ENCODE measurements at regions not wholly inside any gene's neighbourhood (a gene's known extent, or its start where the extent isn't known, plus 50 kb on each side); places are given as distances from the start of the nearest gene placed in this dataset.
A peak's percentile ranks its signal among the peaks of the same experiment; 100 is the strongest.

DNA sequence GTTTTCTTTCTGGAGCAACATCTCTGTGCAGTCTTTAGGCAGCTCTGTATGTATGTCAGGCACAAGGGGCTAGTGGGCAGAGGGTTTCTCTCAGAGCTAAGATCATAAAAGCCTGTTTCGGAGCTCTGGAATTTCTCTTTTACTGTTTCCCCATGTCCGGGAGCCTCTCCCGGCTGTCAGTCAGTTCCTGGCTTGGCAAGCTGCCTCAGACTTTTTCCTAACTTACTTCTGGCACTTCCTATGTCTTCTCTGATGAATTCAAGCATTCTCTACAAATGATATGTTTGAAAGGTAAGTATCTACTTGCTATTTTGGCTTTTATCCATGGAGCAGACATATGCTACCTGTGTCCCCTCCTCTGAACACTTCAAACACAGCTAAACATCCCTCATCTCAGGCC is 129.3 kb upstream of the PGRMC2 start:
- Histone ChIP-seq H4K5ac (ENCODE audit: low read depth, low read length) (no peak overlapping the region), H3K18ac (ENCODE audit: low read depth, low read length) (no peak overlapping the region), H3K4me1 (ENCODE audit: control insufficient read depth, insufficient read depth, low read length) (no peaks in the 10 kb centered on the region), H3K79me1 (ENCODE audit: low read depth in 1 of 2, low read length in 2 of 2) (no peaks in the 10 kb centered on the region), H3K14ac (replicated peaks; ENCODE audit: low read depth, low read length) (0 out of 2 replicates have a peak overlapping the region, but pooled peaks have one; percentile 12), H2BK15ac (ENCODE audit: low read depth, low read length) (no peak overlapping the region), H3K36me3 (ENCODE audit: control insufficient read depth, insufficient read depth, low read length) (no peaks in the 10 kb centered on the region), H2AK9ac (replicated peaks; ENCODE audit: low read depth, low read length, poor library complexity) (no peak overlapping the region), H3K9me1 (ENCODE audit: insufficient read depth, low read length) (no peaks in the 10 kb centered on the region), H4K91ac (ENCODE audit: insufficient read depth, low read depth, low read length) (peak overlapping the region; percentile 29; the same call in 1 of the 2 replicates), H3K56ac (ENCODE audit: extremely low read depth, insufficient read depth, low read length) (no peak overlapping the region), H4K20me1 (ENCODE audit: insufficient read depth, low read length) (no peaks in the 10 kb centered on the region), H2BK20ac (ENCODE audit: low read depth, low read length) (no peak overlapping the region), H2AFZ (replicated peaks; ENCODE audit: low read length, poor library complexity) (peak overlapping the region; percentile 65), H3K27ac (ENCODE audit: insufficient read depth, low read length) (no peak overlapping the region), H3K9ac (ENCODE audit: low read depth, low read length) (no peak overlapping the region), H3K4ac (ENCODE audit: low read depth, low read length) (no peak overlapping the region), H3K4me3 (ENCODE audit: insufficient read depth, low read depth, low read length) (no peak overlapping the region), H3K9me3 (ENCODE audit: control insufficient read depth, insufficient read depth, low read length) (no peaks in the 10 kb centered on the region), H2BK120ac (ENCODE audit: low read depth, low read length) (no peak overlapping the region), H4K8ac (ENCODE audit: low read depth in 2 of 2, low read length in 2 of 2) (no peak overlapping the region; a peak in 2 of 4 replicates), H2AK5ac (ENCODE audit: low read depth, low read length) (no peak overlapping the region), H3K23ac (ENCODE audit: low read depth, low read length) (no peak overlapping the region), H3K4me2 (ENCODE audit: low read depth, low read length) (no peak overlapping the region), H2BK5ac (ENCODE audit: low read depth, low read length, poor library complexity, severe bottlenecking) (no peak overlapping the region), H3K27me3 (ENCODE audit: control insufficient read depth, insufficient read depth, low read length) (no peaks in the 10 kb centered on the region)
- BruUV-seq (replicated peaks) = no TSS peak
- DNase-seq (no peak), ATAC-seq (ENCODE audit: low read depth) (no peak)
- ChIA-PET POLR2A (ENCODE audit: unreplicated experiment) (no interaction called here), CTCF (no interaction called here)
- no CpG with 5 or more reads among the region's 3 CpGs for WGBS, 2 experiments (ENCODE audit: extremely low coverage in 2 of 2, insufficient read length in 1 of 2)
- in situ Hi-C loops (cut with MboI; ENCODE audit: low sequenced_read_pairs) = no loop called here
- dilution Hi-C loops (cut with HindIII; ENCODE audit: low sequenced_read_pairs, unreplicated experiment) = no loop called here
- intact Hi-C loops (cut with micrococcal nuclease) = no loop called here
- TF ChIP-seq NFE2L2 (IDR thresholded peaks at IDR 0.05; ENCODE audit: low read depth, low read length) (no peak), FOS (IDR thresholded peaks at IDR 0.05; ENCODE audit: low read depth, low read length) (no peak), MAZ (IDR thresholded peaks at IDR 0.05; ENCODE audit: borderline replicate concordance, low read depth, low read length) (no peak)

Data from IMR-90 (cell line).